H1 (cell line): ENCODE measurements at regions not wholly inside any gene's neighbourhood (a gene's known extent, or its start where the extent isn't known, plus 50 kb on each side); places are given as distances from the start of the nearest gene placed in this dataset.

Experiments
- CTCF ChIA-PET: fragments of 300-600 bp; sonication (Branson Sonifier 250); formaldehyde crosslinking; loops from one replicate; lab custom pipeline; 2021; ENCODE audit not compliant: partially characterized antibody; lab: Charles Lee
- POLR2A ChIA-PET: fragments of 300-600 bp; sonication (Branson Sonifier 250); formaldehyde crosslinking; loops from one replicate; lab custom pipeline; 2021; ENCODE audit warnings: inconsistent platforms; ENCODE audit not compliant: partially characterized antibody; lab: Charles Lee
- DNase-seq, 2 experiments: peaks; one replicate each; pipeline versions ENCODE4 v3.0.0 to v3.0.0-alpha.2; 2010 to 2022; ENCODE audit warnings: low spot score in 2 of 2, low read depth in 1 of 2, mixed read lengths in 1 of 2
- FAIRE-seq: peaks from 2 replicates; lab custom pipeline; 2011; peaks lifted over from hg19 to GRCh38; lab: Jason Lieb, UNC
- H2AFZ ChIP-seq: 2 replicates; pipeline ENCODE4 v1.8.1; 2012; ENCODE audit warnings: low read length, inconsistent platforms
- H2AK5ac ChIP-seq: 2 replicates; pipeline ENCODE4 v1.6.1; 2013; ENCODE audit warnings: low read depth, low read length
- H2BK120ac ChIP-seq: replicated peaks from 2 replicates; pipeline ENCODE3; 2013; ENCODE audit warnings: low read depth, low read length, inconsistent platforms
- H2BK12ac ChIP-seq: 2 replicates; pipeline ENCODE4 v1.6.1; 2013; ENCODE audit warnings: low read depth, low read length
- H2BK15ac ChIP-seq: 2 replicates; pipeline ENCODE4 v1.6.1; 2013; ENCODE audit warnings: low read length
- H2BK20ac ChIP-seq: 2 replicates; pipeline ENCODE4 v1.6.1; 2013; ENCODE audit warnings: low read length
- H2BK5ac ChIP-seq: 2 replicates; pipeline ENCODE4 v1.6.1; 2013; ENCODE audit warnings: low read depth, low read length
- H3K14ac ChIP-seq: 2 replicates; pipeline ENCODE4 v1.6.1; 2013; ENCODE audit warnings: inconsistent platforms; ENCODE audit not compliant: insufficient read length
- H3K18ac ChIP-seq: 2 replicates; pipeline ENCODE4 v1.6.1; 2013; ENCODE audit warnings: low read length; ENCODE audit errors: extremely low read depth
- H3K23ac ChIP-seq: 2 replicates; pipeline ENCODE4 v1.6.1; 2013; ENCODE audit warnings: inconsistent platforms; ENCODE audit not compliant: insufficient read length
- H3K23me2 ChIP-seq: 2 replicates; pipeline ENCODE4 v1.6.1; 2013; ENCODE audit warnings: low read depth, low read length
- H3K27ac ChIP-seq: 2 replicates; pipeline ENCODE4 v1.6.1; 2011; ENCODE audit warnings: low read depth, low read length, inconsistent platforms
- H3K27me3 ChIP-seq, 4 experiments: replicated peaks in 1 of 4; 1 replicate in 1 of 4; 2 replicates in 3 of 4; pipeline versions ENCODE4 v1.6.1 to v1.8.1; 2011 to 2013; ENCODE audit warnings: low read length in 3 of 4, mild to moderate bottlenecking in 3 of 4, inconsistent platforms in 2 of 4, mixed read lengths in 2 of 4, moderate library complexity in 1 of 4; ENCODE audit not compliant: control insufficient read depth in 3 of 4, insufficient read depth in 3 of 4; ENCODE audit errors: extremely low read depth in 1 of 4
- H3K36me3 ChIP-seq, 4 experiments: 2 replicates each; pipeline versions ENCODE4 v1.6.1 to v1.8.1; 2011 to 2013; ENCODE audit warnings: mild to moderate bottlenecking in 4 of 4, low read length in 3 of 4, moderate library complexity in 2 of 4, control low read depth in 1 of 4, inconsistent platforms in 1 of 4; ENCODE audit not compliant: insufficient read depth in 4 of 4, control insufficient read depth in 2 of 4
- H3K4ac ChIP-seq: replicated peaks from 2 replicates; pipeline ENCODE3; 2013; ENCODE audit warnings: low read length, low read depth, mixed read lengths, inconsistent platforms; ENCODE audit not compliant: insufficient read length
- H3K4me1 ChIP-seq, 4 experiments: replicated peaks in 1 of 4; 1 replicate in 1 of 4; 2 replicates in 3 of 4; pipeline versions ENCODE4 v1.6.1 to v1.8.1; 2011 to 2013; ENCODE audit warnings: low read length in 3 of 4, inconsistent platforms in 2 of 4, mixed read lengths in 1 of 4; ENCODE audit not compliant: insufficient read depth in 4 of 4, control insufficient read depth in 3 of 4
- H3K4me2 ChIP-seq, 2 experiments: 2 replicates each; pipeline versions ENCODE4 v1.6.1 to v1.8.1; 2011 to 2013; ENCODE audit warnings: low read depth in 2 of 2, low read length in 2 of 2, control low read depth in 1 of 2, inconsistent platforms in 1 of 2, mild to moderate bottlenecking in 1 of 2; ENCODE audit not compliant: insufficient read depth in 1 of 2
- H3K4me3 ChIP-seq, 4 experiments: fragments of 200-600, 300-600 bp in 1 of 4; sonication (generic), shearing (Covaris generic), sonication (Bioruptor Twin) in 1 of 4; 2 replicates each; pipeline versions ENCODE4 v1.5.1 to v1.8.1; 2011 to 2016; ENCODE audit warnings: low read length in 4 of 4, low read depth in 3 of 4, control low read depth in 2 of 4, inconsistent platforms in 2 of 4, mild to moderate bottlenecking in 2 of 4, mixed read lengths in 1 of 4, moderate library complexity in 1 of 4; ENCODE audit not compliant: insufficient read depth in 2 of 4; ENCODE audit errors: extremely low read depth in 1 of 4
- H3K56ac ChIP-seq: replicated peaks from 2 replicates; pipeline ENCODE3; 2013; ENCODE audit warnings: low read depth, mild to moderate bottlenecking, mixed read lengths, low read length, inconsistent platforms; ENCODE audit not compliant: insufficient read length
- H3K79me1 ChIP-seq: 2 replicates; pipeline ENCODE4 v1.6.1; 2013; ENCODE audit warnings: low read depth, low read length, control low read depth
- H3K79me2 ChIP-seq, 2 experiments: 2 replicates each; pipeline versions ENCODE4 v1.6.1 to v1.8.1; 2012 to 2013; ENCODE audit warnings: low read length in 2 of 2, mild to moderate bottlenecking in 2 of 2, inconsistent platforms in 1 of 2; ENCODE audit not compliant: insufficient read depth in 2 of 2, control insufficient read depth in 1 of 2
- H3K9ac ChIP-seq, 4 experiments: replicated peaks in 1 of 4; 1 replicate in 1 of 4; 2 replicates in 3 of 4; pipeline versions ENCODE4 v1.6.1 to v1.8.1; 2011 to 2013; ENCODE audit warnings: low read depth in 3 of 4, low read length in 3 of 4, control low read depth in 2 of 4, mild to moderate bottlenecking in 2 of 4, moderate library complexity in 2 of 4, inconsistent platforms in 1 of 4; ENCODE audit errors: extremely low read depth in 1 of 4
- H3K9me3 ChIP-seq, 2 experiments: 2 replicates each; pipeline versions ENCODE4 v1.6.1 to v1.8.1; 2012 to 2013; ENCODE audit warnings: mild to moderate bottlenecking in 2 of 2, moderate library complexity in 2 of 2, control low read depth in 1 of 2, inconsistent platforms in 1 of 2, low read depth in 1 of 2, low read length in 1 of 2, mixed read lengths in 1 of 2; ENCODE audit not compliant: insufficient read depth in 2 of 2
- H4K20me1 ChIP-seq, 2 experiments: replicated peaks in 1 of 2; 2 replicates each; pipeline versions ENCODE3 to v1.8.1; 2011 to 2013; ENCODE audit warnings: inconsistent platforms in 2 of 2, low read length in 2 of 2, mild to moderate bottlenecking in 1 of 2; ENCODE audit not compliant: insufficient read depth in 2 of 2, control insufficient read depth in 1 of 2
- H4K5ac ChIP-seq: 2 replicates; pipeline ENCODE4 v1.6.1; 2013; ENCODE audit warnings: low read length, low read depth, mixed read lengths, inconsistent platforms; ENCODE audit not compliant: insufficient read length
- H4K8ac ChIP-seq: 2 replicates; pipeline ENCODE4 v1.8.0; 2013; ENCODE audit warnings: mild to moderate bottlenecking, moderate library complexity, low read length, inconsistent platforms; ENCODE audit not compliant: insufficient read depth; ENCODE audit errors: extremely low read depth
- H4K91ac ChIP-seq: replicated peaks from 2 replicates; pipeline ENCODE3; 2013; ENCODE audit warnings: low read length, mixed read lengths, inconsistent platforms; ENCODE audit not compliant: insufficient read length
- POLR2A ChIP-seq, 2 experiments: IDR thresholded peaks; 1 replicate in 1 of 2; 2 replicates in 1 of 2; pipeline ENCODE4 v1.6.1; 2011; ENCODE audit warnings: low read depth in 2 of 2, low read length in 2 of 2, mild to moderate bottlenecking in 2 of 2; ENCODE audit errors: control extremely low read depth in 1 of 2
- SIX5 ChIP-seq: IDR thresholded peaks from 2 replicates; pipeline ENCODE4 v1.6.1; 2011; ENCODE audit warnings: mild to moderate bottlenecking, low read depth, low read length
- SP1 ChIP-seq: IDR thresholded peaks from 2 replicates; pipeline ENCODE4 v1.6.1; 2011; ENCODE audit warnings: low read depth, low read length

DNA sequence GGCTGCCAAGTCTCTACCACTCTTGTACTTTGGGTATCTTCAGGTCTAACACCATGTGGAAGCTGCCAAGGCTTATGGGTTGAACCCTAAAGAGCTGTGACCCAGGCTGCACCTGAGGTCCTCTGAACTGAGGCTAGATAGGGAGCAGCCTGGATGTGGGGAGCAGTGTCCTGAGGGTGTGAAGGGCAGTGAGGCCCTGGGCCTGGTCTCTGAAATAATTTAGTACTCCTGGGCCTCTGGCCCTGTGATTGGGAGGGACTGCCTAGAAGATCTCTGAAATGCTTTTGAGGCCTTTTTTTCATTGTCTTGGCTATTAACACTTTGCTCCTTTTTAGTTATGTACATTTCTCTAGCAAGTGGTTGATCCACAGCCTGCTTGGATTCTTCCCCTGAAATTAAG, 847.2 kb upstream of the B3GALT2 start:
- no peak overlapping the region for H3K9ac ChIP-seq
- no peaks in the 10 kb centered on the region for H4K20me1 ChIP-seq
- TF ChIP-seq SP1 (no peak), SIX5 (no peak), POLR2A (IDR thresholded peaks at IDR 0.05; ENCODE audit: control extremely low read depth in 1 of 2, low read depth in 2 of 2, low read length in 2 of 2) (no peak)
- H2BK12ac ChIP-seq = no peak overlapping the region
- H3K9me3 ChIP-seq = peaks cover 8 to 11% of the 10 kb centered on the region in 2 experiments
- POLR2A ChIA-PET = no interaction called here
- H3K23ac ChIP-seq = no peak overlapping the region
- no peak overlapping the region for H4K91ac ChIP-seq
- no peaks in the 10 kb centered on the region for H3K36me3 ChIP-seq
- H3K27ac ChIP-seq = no peak overlapping the region
- no peak overlapping the region for H2AK5ac ChIP-seq
- H4K8ac ChIP-seq = no peak overlapping the region
- no peak overlapping the region for H2BK15ac ChIP-seq
- no peaks in the 10 kb centered on the region for H3K79me1 ChIP-seq
- H3K56ac ChIP-seq = no peak overlapping the region
- no peak for FAIRE-seq
- CTCF ChIA-PET = interaction anchor here (0.5 kb wide), 1 partner anchor 291 kb away, joined by 3 read pairs; no protein-coding TSS in a partner anchor
- no peaks in the 10 kb centered on the region for H3K79me2 ChIP-seq
- H3K23me2 ChIP-seq = no peaks in the 10 kb centered on the region
- H3K18ac ChIP-seq = no peak overlapping the region
- H4K5ac ChIP-seq = no peak overlapping the region
- no peak overlapping the region for H3K4ac ChIP-seq
- no peak overlapping the region for H2AFZ ChIP-seq
- H3K27me3 ChIP-seq = no peaks in the 10 kb centered on the region
- H3K4me1 ChIP-seq = no peaks in the 10 kb centered on the region
- no peak overlapping the region for H2BK5ac ChIP-seq
- no peak overlapping the region for H3K14ac ChIP-seq
- DNase-seq = no peak
- H3K4me2 ChIP-seq = no peak overlapping the region
- H2BK20ac ChIP-seq = no peak overlapping the region
- H3K4me3 ChIP-seq = no peak overlapping the region
- H2BK120ac ChIP-seq = no peak overlapping the region
